Myocyte (in vitro differentiated cells): ENCODE measurements at regions not wholly inside any gene's neighbourhood (a gene's known extent, or its start where the extent isn't known, plus 50 kb on each side); places are given as distances from the start of the nearest gene placed in this dataset.
A peak's percentile ranks its signal among the peaks of the same experiment; 100 is the strongest.
"Not testable (repeated sequence)": the region's sequence is repeated elsewhere in the genome, so short reads cannot be mapped to it uniquely, and the experiment has no call there.

Experiments
- DNase-seq: peaks from one replicate; pipeline ENCODE4 v3.0.0-alpha.2; 2012; ENCODE audit warnings: low read depth

DNA sequence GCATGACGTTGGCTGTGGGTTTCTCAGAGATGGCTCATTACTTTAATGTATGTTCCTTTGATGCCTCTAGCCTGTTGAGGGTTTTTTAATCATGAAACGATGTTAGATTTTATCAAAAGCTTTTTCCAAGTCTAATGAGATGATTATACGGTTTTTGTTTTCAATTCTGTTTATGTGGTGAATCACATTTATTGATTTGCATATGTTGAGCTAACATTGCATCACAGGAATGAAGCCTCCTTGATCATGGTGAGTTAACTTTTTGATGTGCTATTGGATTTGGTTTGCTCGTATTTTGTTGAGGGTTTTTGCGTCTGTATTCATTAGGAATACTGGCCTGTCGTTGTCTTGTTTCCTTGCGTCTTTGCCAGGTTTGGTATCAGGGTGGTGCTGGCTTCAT is 52.3 kb upstream of the PTPN12 start:
- no peak for DNase-seq

GRCh38 chr7:77482015-77482414 is 55.1 kb upstream of the PTPN12 start:
- no peak for DNase-seq

- DNase-seq, result no peak
Observed at GRCh38 chr7:77481615-77482014, 55.5 kb upstream of the PTPN12 start.

GRCh38 chr7:77480102-77480627 is 56.9 kb upstream of the PTPN12 start:
- not testable (repeated sequence) for DNase-seq

DNA sequence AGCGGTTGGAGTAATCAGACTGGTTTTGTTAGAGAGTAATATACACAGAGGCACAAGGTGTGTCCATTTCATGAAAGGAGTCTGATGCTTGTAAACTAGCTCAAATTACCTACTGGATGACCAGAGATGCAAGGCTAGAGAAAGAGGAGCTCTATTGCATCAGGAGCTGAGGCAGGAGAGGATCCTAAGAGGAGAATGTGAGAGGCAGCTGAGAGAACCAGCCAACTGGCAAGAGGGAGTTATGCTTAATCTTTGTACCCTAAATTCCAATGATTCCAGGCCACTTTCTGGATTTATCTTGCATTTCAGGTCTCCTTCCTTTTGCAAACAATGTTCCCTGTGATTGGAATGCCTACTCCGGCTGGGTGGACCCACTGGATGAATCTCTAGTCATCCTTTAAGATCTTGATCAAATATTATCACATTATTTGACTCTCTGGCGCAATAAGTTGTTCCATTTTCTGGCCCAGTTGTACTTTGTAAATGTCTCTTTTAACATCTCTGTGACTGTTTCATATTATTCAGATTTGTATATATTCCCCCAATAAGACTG is 57.5 kb upstream of the PTPN12 start:
- peak; percentile 42 for DNase-seq

DNA sequence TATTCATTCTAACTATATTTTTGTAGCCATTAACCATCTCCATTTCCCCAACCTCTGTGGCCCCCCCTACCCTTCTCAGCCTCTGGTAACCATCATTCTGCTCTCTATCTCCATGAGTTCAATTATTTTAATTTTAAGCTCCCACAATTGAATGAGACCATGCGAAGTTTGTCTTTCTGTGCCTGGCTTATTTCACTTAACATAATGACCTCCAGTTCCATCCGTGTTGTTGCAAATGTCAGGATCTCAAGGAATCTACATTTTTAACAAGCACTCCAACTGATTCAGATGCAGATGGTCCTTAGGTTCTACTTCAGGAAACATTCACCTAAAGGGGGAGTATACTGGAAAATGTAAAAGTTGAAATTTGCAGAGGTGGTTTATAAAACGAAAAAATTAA is 60.2 kb upstream of the PTPN12 start:
- no peak for DNase-seq

- DNase-seq, result no peak
Observed at GRCh38 chr7:77475181-77475580, 59.0 kb upstream of the GSAP start.

GRCh38 chr7:77474756-77475155 is 58.6 kb upstream of the GSAP start:
- no peak for DNase-seq

DNA sequence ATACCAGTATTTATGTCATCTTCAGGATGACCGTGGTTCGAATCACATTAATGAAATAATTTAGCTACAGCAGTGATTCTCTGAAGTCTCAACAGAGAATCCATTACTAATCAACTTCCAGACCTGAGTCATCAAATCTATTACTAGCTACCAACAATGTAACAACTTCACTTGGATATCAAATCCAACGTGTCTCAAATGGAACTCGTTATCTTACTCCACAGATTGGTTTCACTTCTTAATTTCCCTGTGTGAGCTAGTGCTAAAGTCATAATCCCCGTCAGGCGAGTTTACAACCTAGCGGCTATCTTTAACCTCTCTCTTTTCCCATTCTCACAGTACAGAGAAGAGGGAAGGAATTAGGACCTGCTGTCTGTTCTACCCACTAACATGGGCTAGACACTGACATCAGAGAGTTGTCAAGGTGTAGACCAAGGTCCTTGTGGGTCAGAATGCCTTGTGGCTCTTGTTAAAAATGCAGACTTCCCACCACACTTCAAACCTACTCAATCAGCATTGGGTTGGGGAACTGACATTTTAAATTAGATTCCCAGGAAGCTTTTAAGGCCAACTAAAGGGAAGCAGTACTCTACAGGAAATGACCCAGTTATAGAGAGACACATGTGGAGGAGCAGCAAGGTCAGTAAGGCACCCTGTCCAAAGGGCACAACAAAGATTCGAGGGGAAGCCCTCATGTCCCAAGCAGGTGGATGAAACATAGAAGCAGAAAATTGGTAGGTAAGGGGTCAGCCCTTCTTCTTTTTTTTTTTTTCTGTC is 57.3 kb upstream of the GSAP start:
- no peak for DNase-seq

- no peak for DNase-seq
Observed at GRCh38 chr7:77469927-77470326, 53.8 kb upstream of the GSAP start.

- peak; percentile 49 for DNase-seq
Observed at GRCh38 chr7:77467408-77467807, 51.3 kb upstream of the GSAP start.

DNA sequence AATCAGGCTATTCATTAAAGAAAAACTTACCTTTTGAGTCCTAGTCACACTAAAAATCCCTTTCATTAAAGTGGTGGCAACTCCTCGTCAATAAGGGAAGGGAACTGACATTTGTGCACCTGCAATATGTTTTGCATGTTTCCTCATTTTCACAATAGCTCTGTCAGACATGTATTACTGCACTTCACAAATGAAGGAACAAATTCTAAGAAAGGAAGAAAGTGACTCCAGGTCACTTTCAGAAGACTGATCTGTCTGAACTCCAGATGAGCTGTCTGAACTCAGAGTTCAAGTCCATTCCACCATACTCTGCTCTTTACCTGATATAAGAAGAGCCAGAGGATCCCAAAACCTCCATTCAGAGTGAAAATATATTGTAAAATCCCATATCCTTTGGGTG is 50.3 kb upstream of the GSAP start:
- no peak for DNase-seq
